ENCODE measurements at regions not wholly inside any gene's neighbourhood (a gene's known extent, or its start where the extent isn't known, plus 50 kb on each side); places are given as distances from the start of the nearest gene placed in this dataset.
A peak's percentile ranks its signal among the peaks of the same experiment; 100 is the strongest.
"Not testable (repeated sequence)": the region's sequence is repeated elsewhere in the genome, so short reads cannot be mapped to it uniquely, and the experiment has no call there.

- DNase-seq: peak; percentile 60
Observed at GRCh38 chr17:77802811-77803220, 155.7 kb upstream of the TNRC6C start.

GRCh38 chr17:77803726-77804125, 154.8 kb upstream of the TNRC6C start:
- no peak for DNase-seq

GRCh38 chr17:77804796-77805426, 153.6 kb upstream of the TNRC6C start:
- DNase-seq: no peak

- not testable (repeated sequence) for DNase-seq
Observed at GRCh38 chr17:77805970-77806369, 152.5 kb upstream of the TNRC6C start.

- no peak for DNase-seq
Observed at GRCh38 chr17:77807051-77807745, 151.3 kb upstream of the TNRC6C start.

GRCh38 chr17:77807746-77808441, 150.6 kb upstream of the TNRC6C start:
- DNase-seq: no peak

GRCh38 chr17:77808686-77809425, 149.6 kb upstream of the TNRC6C start:
- DNase-seq: no peak

- no peak for DNase-seq
Observed at GRCh38 chr17:77809814-77810213, 148.7 kb upstream of the TNRC6C start.

GRCh38 chr17:77810536-77810935, 148.0 kb upstream of the TNRC6C start:
- no peak for DNase-seq

- no peak for DNase-seq
Observed at GRCh38 chr17:77811521-77811920, 147.0 kb upstream of the TNRC6C start.

- no peak for DNase-seq
Observed at GRCh38 chr17:77814091-77814772, 144.3 kb upstream of the TNRC6C start.

- no peak for DNase-seq
Observed at GRCh38 chr17:77815127-77815905, 143.2 kb upstream of the TNRC6C start.

- DNase-seq: no peak
Observed at GRCh38 chr17:77817953-77818352, 140.6 kb upstream of the TNRC6C start.

GRCh38 chr17:77819497-77819896, 139.0 kb upstream of the TNRC6C start:
- no peak for DNase-seq

GRCh38 chr17:77821114-77821513, 137.4 kb upstream of the TNRC6C start:
- no peak for DNase-seq

- no peak for DNase-seq
Observed at GRCh38 chr17:77822302-77823030, 136.0 kb upstream of the TNRC6C start.

- no peak for DNase-seq
Observed at GRCh38 chr17:77824102-77824779, 134.3 kb upstream of the TNRC6C start.

GRCh38 chr17:77824780-77825280, 133.7 kb upstream of the TNRC6C start:
- DNase-seq: no peak

- DNase-seq: no peak
Observed at GRCh38 chr17:77825621-77826020, 132.9 kb upstream of the TNRC6C start.

All from occipital lobe (tissue), 1 donor.